Activated CD8-positive, alpha-beta memory T cell treated with anti-CD3 and anti-CD28 coated beads for 24 hours (primary cell): ENCODE measurements at regions not wholly inside any gene's neighbourhood (a gene's known extent, or its start where the extent isn't known, plus 50 kb on each side); places are given as distances from the start of the nearest gene placed in this dataset.

Source experiments
- DNase-seq: peaks from one replicate; pipeline ENCODE4 v3.0.0-alpha.2; 2020

GRCh38 chr2:147242445-147242844 lies 602.4 kb upstream of the ACVR2A start:
- DNase-seq, result no peak

GRCh38 chr2:147236601-147237000 lies 608.2 kb upstream of the ACVR2A start:
- no peak for DNase-seq

GRCh38 chr2:147232225-147232669 lies 612.6 kb upstream of the ACVR2A start:
- no peak for DNase-seq

GRCh38 chr2:147231607-147232006 lies 613.2 kb upstream of the ACVR2A start:
- no peak for DNase-seq

DNA sequence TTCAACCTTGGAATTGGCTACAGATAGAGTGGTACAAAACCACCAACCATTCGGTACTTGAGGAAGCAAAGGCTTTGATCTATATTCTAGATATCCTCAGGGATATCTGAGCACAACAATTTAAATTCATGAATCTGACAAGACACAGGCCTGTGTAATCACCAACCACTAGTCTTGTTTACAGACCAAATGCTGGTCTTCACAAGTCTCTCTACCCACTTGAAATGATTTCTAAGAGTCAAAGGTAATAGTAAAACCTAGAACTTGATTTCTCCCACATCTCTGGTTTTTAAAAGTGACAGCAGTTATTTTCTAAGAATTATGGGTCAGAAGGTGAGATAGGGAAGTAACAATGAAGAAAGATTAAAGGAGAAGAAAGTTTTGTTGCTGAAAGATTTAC lies 613.7 kb upstream of the ACVR2A start:
- no peak for DNase-seq

DNA sequence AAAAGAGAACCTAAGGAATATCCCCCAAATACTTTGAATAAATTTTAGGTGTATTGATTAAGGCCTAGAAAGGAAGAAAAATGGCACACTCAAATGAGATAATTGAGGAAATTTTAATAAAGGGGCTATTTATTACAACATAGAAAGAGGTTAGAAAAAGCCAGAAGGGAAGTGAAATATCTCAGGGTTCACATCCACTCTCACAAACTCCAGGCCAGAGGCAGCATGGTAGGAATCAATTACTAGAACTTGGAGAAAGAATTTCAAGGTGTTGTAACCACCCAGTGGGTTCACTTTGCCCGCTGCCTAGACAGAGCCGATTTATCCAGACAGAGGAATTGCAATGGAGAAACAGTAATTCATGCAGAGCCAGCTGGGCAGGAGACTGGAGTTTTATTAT lies 617.5 kb upstream of the ACVR2A start:
- DNase-seq, result no peak

DNA sequence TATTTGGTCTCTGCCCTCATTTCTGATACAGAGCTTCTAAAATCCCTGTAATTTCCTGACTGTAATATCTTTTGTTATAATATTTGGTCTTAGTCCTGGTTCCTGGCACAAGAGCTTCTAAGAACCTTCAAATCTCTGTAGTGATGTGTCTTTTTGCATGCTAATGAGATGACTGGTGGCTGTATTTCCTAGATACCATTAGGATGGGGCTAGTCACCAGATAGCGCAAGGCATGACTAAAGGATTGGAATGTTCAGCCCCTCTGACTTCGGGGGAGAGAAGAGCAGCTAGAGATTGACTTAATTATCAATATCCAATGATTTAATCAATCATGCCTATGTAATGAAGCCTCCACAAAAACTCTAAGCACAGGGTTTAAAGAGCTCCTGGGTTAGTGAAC lies 620.8 kb upstream of the ACVR2A start:
- DNase-seq, result no peak

DNA sequence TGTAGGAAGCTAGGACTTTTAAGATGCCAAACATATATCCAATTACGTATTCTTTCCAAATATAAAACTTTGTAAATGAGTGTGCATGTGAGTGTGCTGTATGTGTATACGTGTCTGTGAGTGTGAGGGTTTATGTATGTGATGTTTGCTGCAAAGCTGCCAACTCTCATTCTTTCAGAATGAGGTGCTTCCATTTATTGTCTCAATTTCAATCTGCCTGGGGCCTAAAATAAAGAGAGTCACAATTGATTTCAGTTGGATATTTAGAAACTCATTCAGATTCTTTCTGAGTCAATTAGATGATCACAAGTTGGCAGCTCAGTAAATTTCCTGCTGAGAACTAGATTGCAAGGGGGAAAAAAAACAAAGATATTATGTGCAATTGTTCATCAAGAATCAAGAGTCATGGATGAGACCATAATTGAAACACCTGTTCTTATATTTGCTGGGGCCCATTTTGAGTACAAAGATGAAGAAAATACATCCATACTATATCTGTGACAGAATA lies 621.2 kb upstream of the ACVR2A start:
- DNase-seq, result no peak

- no peak for DNase-seq
These were observed 621.7 kb upstream of the ACVR2A start for GRCh38 chr2:147223119-147223518.

DNA sequence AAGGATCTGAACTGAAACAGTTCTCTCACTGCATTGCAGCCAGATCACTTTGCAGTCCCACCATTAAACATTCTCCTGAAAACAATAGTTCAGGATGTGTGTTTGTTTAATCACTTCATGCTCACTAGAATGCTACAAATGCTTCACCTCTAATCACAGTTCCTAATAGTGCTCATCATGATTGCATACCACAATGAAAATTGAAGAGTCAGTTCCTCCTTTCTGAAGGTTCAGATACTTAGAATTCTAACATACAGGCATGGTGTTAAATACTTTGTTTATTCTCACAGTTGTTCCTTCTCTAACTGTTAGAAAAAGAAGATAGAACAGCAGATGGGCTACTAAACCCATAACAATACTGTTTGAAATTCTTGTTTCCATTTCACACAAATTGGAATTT lies 622.3 kb upstream of the ACVR2A start:
- DNase-seq, result no peak

DNA sequence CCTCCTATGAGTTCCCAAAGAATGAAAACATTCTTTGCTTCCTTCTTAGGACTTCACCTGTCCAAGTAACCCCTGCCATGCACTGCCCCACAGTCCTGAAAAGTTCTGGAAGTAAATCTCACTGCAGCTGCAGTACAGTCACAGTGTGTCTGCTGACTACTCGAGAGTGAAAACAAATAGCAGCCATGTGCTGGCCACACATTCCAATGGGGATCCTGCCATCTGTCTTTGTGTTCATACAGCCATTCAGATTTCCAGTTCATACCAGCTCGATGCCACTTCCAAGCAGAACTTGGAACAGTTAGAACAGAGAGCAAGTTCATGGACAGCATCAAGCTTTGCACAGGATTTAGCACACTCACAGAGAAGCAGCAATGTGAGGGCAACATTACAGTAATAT lies 629.9 kb upstream of the ACVR2A start:
- no peak for DNase-seq

- DNase-seq, result no peak
These were observed 633.3 kb upstream of the ACVR2A start for GRCh38 chr2:147211484-147211883.

GRCh38 chr2:147204102-147204501 lies 640.7 kb upstream of the ACVR2A start:
- DNase-seq, result no peak

GRCh38 chr2:147198651-147199171 lies 646.1 kb upstream of the ACVR2A start:
- DNase-seq, result no peak

DNA sequence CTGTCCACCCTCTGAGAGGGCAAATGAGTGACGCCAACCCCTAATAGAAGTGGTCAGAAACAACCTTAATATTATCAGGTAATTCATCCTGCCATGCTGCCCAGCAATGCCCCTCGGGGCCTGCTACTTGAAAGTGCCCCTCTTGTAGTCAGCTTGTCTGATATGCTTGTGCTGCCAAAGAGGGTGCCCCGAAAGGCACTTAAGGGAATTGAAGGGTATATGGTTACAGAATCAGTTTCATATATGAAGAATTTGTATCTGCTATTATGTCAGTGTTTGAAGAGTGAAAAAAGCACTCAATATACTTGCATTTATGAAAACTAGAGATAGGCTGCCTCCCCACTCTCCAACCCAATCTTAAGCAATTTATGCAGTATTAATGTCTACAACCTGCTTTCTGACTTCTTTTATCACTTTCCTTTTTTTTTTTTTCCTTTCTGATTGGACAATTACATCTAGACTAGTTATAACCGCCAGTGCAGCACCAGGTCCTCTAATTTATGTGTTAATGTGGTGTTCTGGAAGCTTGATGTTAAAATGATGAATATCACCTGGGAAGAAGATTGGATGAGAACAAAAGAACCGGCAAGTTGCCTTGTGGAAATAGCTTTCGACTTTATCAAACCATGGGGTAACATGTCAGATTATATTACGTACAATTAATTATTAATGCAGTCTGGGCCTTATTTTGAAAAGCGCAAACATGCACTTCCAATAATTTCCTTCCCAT lies 646.9 kb upstream of the ACVR2A start:
- DNase-seq, result no peak

DNA sequence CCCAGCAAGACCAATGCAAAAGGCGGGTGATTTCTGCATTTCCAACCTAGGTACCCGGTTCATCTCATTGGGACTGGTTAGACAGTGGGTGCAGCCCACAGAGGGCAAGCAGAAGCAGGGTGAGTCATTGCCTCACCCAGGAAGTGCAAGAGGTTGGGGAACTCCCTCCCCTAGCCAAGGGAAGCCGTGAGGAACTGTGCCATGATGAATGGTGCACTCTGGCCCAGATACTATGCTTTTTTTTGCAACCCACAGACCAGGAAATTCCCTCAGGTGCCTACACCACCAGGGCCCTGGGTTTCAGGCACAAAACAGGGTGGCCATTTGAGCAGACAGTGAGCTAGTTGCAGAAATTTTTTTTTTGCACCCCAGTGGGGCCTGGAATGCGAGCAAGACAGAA lies 662.6 kb upstream of the ACVR2A start:
- DNase-seq, result no peak

- DNase-seq, result no peak
These were observed 663.3 kb upstream of the ACVR2A start for GRCh38 chr2:147181351-147182029.

GRCh38 chr2:147177071-147177857 lies 667.6 kb upstream of the ACVR2A start:
- DNase-seq, result no peak

- DNase-seq, result no peak
These were observed 670.0 kb upstream of the ACVR2A start for GRCh38 chr2:147174824-147175254.

- no peak for DNase-seq
These were observed 671.0 kb upstream of the ACVR2A start for GRCh38 chr2:147173798-147174197.

DNA sequence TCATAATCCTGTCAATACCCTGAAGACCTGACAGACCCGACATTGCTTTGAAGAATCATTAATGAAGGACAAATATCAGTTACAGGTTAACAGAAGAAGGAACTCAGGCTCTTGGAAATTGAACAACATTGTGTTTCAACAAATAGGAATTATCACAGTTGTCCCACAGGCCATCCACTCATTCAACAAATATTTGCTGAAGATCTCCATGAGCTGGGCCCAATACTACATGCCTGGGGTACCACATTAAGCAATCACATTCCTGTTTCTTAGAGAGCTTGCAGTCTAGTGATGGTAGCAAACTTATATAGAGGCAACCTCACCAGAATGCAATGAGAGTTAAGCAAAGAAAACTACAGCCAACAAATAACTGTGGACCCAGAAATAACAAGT lies 671.6 kb upstream of the ACVR2A start:
- no peak for DNase-seq

DNA sequence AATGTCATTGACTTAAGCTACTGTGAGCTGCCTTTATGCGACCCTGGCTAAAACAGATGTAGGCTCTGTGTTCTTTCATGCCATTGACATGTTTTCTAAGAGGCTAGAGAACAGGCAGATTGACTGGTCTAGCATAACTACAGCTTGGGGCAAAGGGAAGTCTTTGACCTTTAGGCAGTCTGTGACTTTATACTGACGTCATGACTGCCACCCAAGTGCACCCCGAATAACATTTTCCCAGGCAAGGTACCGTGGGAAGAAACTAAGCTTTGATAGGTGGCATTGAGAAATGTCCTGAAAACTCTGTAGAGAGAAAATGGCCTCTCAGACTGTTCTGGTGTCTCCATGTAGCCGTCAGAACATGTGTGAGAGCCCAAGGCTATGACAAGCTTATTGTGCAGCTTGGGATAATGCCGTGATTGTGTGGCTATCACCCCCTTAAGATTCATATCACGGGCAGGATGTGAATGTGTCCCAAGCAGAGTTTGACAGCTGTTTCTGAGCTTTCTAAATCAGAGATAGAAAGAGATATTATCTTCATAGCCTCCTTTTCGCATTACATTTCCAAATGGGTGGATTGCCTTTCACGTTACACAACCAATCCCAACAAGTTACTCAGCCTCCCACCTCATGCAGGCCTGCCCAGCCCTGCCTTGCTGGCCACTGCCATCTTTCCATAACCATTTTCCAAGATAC lies 672.2 kb upstream of the ACVR2A start:
- no peak for DNase-seq

DNA sequence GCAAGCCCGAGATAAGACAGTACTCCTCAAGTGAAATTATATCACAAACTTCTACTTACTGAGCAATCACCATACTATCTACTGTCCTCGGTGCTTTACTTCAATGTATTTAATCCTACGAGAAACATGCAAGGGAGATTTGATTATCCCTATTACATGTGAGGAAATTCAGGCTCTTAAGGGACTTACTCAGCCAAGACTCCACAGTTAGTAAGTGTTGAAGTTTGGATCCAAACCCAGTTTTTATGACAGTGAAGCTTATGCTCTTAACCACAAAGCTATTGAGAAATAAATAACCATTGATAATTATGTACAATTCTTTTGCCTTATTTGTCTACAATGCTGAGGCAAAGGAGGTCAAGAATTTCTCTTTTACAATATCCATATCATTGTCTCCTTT lies 672.9 kb upstream of the ACVR2A start:
- DNase-seq, result no peak
